GM12878 (cell line): ENCODE measurements at regions not wholly inside any gene's neighbourhood (a gene's known extent, or its start where the extent isn't known, plus 50 kb on each side); places are given as distances from the start of the nearest gene placed in this dataset.

ENCODE experiments used
- ATAC-seq: fragments of 200-7000 bp; cut with Tn5 transposase; 3 replicates; pipeline ENCODE4 v1.9.1; 2020; ENCODE audit warnings: mild to moderate bottlenecking, moderate library complexity
- BruUV-seq: library from RNA; stranded (reverse); fragments of 400-500 nt; replicated peaks from 2 replicates; lab custom pipeline; 2021; lab: Mats Ljungman, UMichigan
- CTCF ChIA-PET: fragments of 300-600 bp; sonication (Branson Sonifier 250); formaldehyde crosslinking; extraction: SDS; loops from one replicate; lab custom pipeline; 2021; ENCODE audit warnings: inconsistent platforms; lab: Yijun Ruan, JAX
- POLR2A ChIA-PET: fragments of 350-600 bp; formaldehyde crosslinking; extraction: SDS; loops from one replicate; lab custom pipeline; 2021; ENCODE audit warnings: inconsistent platforms; lab: Charles Lee
- RAD21 ChIA-PET: fragments of 300-600 bp; sonication (Branson Sonifier 250); formaldehyde crosslinking; loops from one replicate; lab custom pipeline; 2023; ENCODE audit warnings: antibody characterized with exemption; ENCODE audit not compliant: unreplicated experiment; lab: Charles Lee
- SMC1A ChIA-PET: fragments of 300-600 bp; sonication (Branson Sonifier 250); formaldehyde crosslinking; loops from one replicate; lab custom pipeline; 2023; ENCODE audit not compliant: unreplicated experiment, uncharacterized antibody; lab: Charles Lee
- DNase-seq: peaks from one replicate; pipeline ENCODE4 v3.0.0-alpha.2; 2011; ENCODE audit warnings: low read depth, low spot score
- FAIRE-seq: peaks from 3 replicates; lab custom pipeline; 2011; peaks lifted over from hg19 to GRCh38; lab: Jason Lieb, UNC
- H2AFZ ChIP-seq: 2 replicates; pipeline ENCODE4 v1.6.0; 2011; ENCODE audit warnings: low read depth, low read length, control low read depth; ENCODE audit not compliant: control insufficient read depth
- H3K27ac ChIP-seq: 2 replicates; pipeline ENCODE4 v1.5.1; 2011; ENCODE audit warnings: control low read depth; ENCODE audit not compliant: control insufficient read depth, insufficient read depth
- H3K27me3 ChIP-seq, 2 experiments: replicated peaks in 1 of 2; 2 replicates each; pipeline versions ENCODE4 v1.6.0 to v1.6.1; 2011; ENCODE audit warnings: low read length in 1 of 2; ENCODE audit not compliant: control insufficient read depth in 2 of 2, insufficient read depth in 2 of 2
- H3K36me3 ChIP-seq, 2 experiments: 2 replicates each; pipeline ENCODE4 v1.5.1; 2011; ENCODE audit warnings: low read length in 1 of 2; ENCODE audit not compliant: control insufficient read depth in 2 of 2, insufficient read depth in 2 of 2
- H3K4me1 ChIP-seq: 2 replicates; pipeline ENCODE4 v1.6.1; 2011; ENCODE audit warnings: mild to moderate bottlenecking, low read length, moderate library complexity, mixed read lengths; ENCODE audit not compliant: control insufficient read depth, insufficient read depth
- H3K4me2 ChIP-seq: 2 replicates; pipeline ENCODE4 v1.6.0; 2011; ENCODE audit warnings: control low read depth; ENCODE audit not compliant: control insufficient read depth, insufficient read depth
- H3K4me3 ChIP-seq: fragments of 200-600 bp; sonication (generic); 2 replicates; pipeline ENCODE4 v1.5.1; 2016
- H3K79me2 ChIP-seq: 2 replicates; pipeline ENCODE4 v1.6.0; 2011; ENCODE audit warnings: low read length; ENCODE audit not compliant: control insufficient read depth, insufficient read depth
- H3K9ac ChIP-seq: 2 replicates; pipeline ENCODE4 v1.8.0; 2011; ENCODE audit warnings: low read length, control low read depth, mixed read lengths; ENCODE audit not compliant: control insufficient read depth, insufficient read depth
- H3K9me3 ChIP-seq: replicated peaks from 3 replicates; pipeline ENCODE4 v1.5.1; 2011; ENCODE audit warnings: mild to moderate bottlenecking, low read length; ENCODE audit not compliant: control insufficient read depth, insufficient read depth
- H4K20me1 ChIP-seq: 2 replicates; pipeline ENCODE4 v1.6.0; 2011; ENCODE audit not compliant: control insufficient read depth, insufficient read depth
- CBX5 ChIP-seq: sonication (generic); IDR thresholded peaks from 2 replicates; pipeline ENCODE4 v1.6.1; 2016; ENCODE audit warnings: low read depth, moderate library complexity, mild to moderate bottlenecking, inconsistent platforms
- EZH2 ChIP-seq: IDR thresholded peaks from 2 replicates; pipeline ENCODE4 v1.6.1; 2012; ENCODE audit warnings: low read depth, mild to moderate bottlenecking, control low read depth, inconsistent platforms, low read length, borderline replicate concordance; ENCODE audit not compliant: control insufficient read depth
- NR2C2 ChIP-seq: IDR thresholded peaks from 2 replicates; pipeline ENCODE4 v1.6.1; 2011; ENCODE audit warnings: borderline replicate concordance, low read depth; ENCODE audit not compliant: control insufficient read depth, insufficient read length
- PKNOX1 ChIP-seq: fragments of 450-650 bp; IDR thresholded peaks from 2 replicates; pipeline ENCODE4 v1.6.1; 2016; ENCODE audit warnings: mild to moderate bottlenecking
- WGBS: methylation state at CpG from one replicate; pipeline ENCODE4 v1.1.6; 2016; ENCODE audit warnings: low lambda C conversion rate; ENCODE audit not compliant: insufficient replicate concordance, insufficient coverage; ENCODE audit errors: missing lambda C conversion rate; 5-methylcytosine and 5-hydroxymethylcytosine counted together
- in situ Hi-C: fragments of 300-500 bp; cut with MboI; formaldehyde crosslinking; loops from 9 replicates; pipeline ENCODE4 v1.14.3; 2018; ENCODE audit warnings: mixed read lengths
- intact Hi-C: fragments of 100-400 bp; cut with micrococcal nuclease; formaldehyde crosslinking; loops from one replicate; pipeline ENCODE4 v1.14.2; 2022; ENCODE audit not compliant: unreplicated experiment

GRCh38 chr4:12573716-12574115, 910.4 kb downstream of the RAB28 start:
- H3K4me3 ChIP-seq: no peak overlapping the region
- ChIA-PET POLR2A (no interaction called here), SMC1A (no interaction called here), CTCF (no interaction called here), RAD21 (no interaction called here)
- no peak overlapping the region for H3K9ac ChIP-seq
- H4K20me1 ChIP-seq: no peaks in the 10 kb centered on the region
- ATAC-seq (no peak), FAIRE-seq (no peak), DNase-seq (no peak)
- no peaks in the 10 kb centered on the region for H3K4me1 ChIP-seq
- H3K27ac ChIP-seq: no peak overlapping the region
- H3K4me2 ChIP-seq: no peak overlapping the region
- TF ChIP-seq CBX5 (no peak), PKNOX1 (no peak), EZH2 (no peak)
- H3K79me2 ChIP-seq: no peaks in the 10 kb centered on the region
- intact Hi-C loops: no loop called here
- H2AFZ ChIP-seq: no peak overlapping the region
- H3K9me3 ChIP-seq: no peaks in the 10 kb centered on the region
- H3K27me3 ChIP-seq: no peaks in the 10 kb centered on the region
- no TSS peak for BruUV-seq
- no peaks in the 10 kb centered on the region for H3K36me3 ChIP-seq
- in situ Hi-C loops: no loop called here

GRCh38 chr4:12562476-12563140, 921.5 kb downstream of the RAB28 start:
- no peaks in the 10 kb centered on the region for H3K4me1 ChIP-seq
- H3K4me3 ChIP-seq: no peak overlapping the region
- H3K36me3 ChIP-seq: no peaks in the 10 kb centered on the region
- no peak overlapping the region for H3K27ac ChIP-seq
- no peaks in the 10 kb centered on the region for H3K79me2 ChIP-seq
- ChIA-PET POLR2A (no interaction called here), CTCF (no interaction called here), SMC1A (no interaction called here), RAD21 (no interaction called here)
- no peak for DNase-seq
- no peaks in the 10 kb centered on the region for H3K27me3 ChIP-seq
- no peak overlapping the region for H3K4me2 ChIP-seq
- no peaks in the 10 kb centered on the region for H3K9me3 ChIP-seq
- FAIRE-seq: no peak
- ATAC-seq: no peak
- H4K20me1 ChIP-seq: no peaks in the 10 kb centered on the region
- WGBS: 14% methylated on average over 3 of the region's 3 CpGs
- no peak for TF ChIP-seq NR2C2
- no peak overlapping the region for H3K9ac ChIP-seq
- intact Hi-C loops (no loop called here), in situ Hi-C loops (no loop called here)
- no TSS peak for BruUV-seq
- H2AFZ ChIP-seq: no peak overlapping the region
